Rectal smooth muscle tissue (tissue), 1 donor: ENCODE measurements at regions not wholly inside any gene's neighbourhood (a gene's known extent, or its start where the extent isn't known, plus 50 kb on each side); places are given as distances from the start of the nearest gene placed in this dataset.

Experiments used
- H3K27ac ChIP-seq: one replicate; pipeline ENCODE4 v1.7.0; 2013; ENCODE audit warnings: low read depth, low read length, inconsistent platforms
- H3K27me3 ChIP-seq: one replicate; pipeline ENCODE4 v1.7.0; 2013; ENCODE audit warnings: low read length; ENCODE audit not compliant: control insufficient read depth, insufficient read depth
- H3K36me3 ChIP-seq: one replicate; pipeline ENCODE4 v1.7.0; 2013; ENCODE audit warnings: low read length; ENCODE audit not compliant: control insufficient read depth, insufficient read depth
- H3K4me1 ChIP-seq: one replicate; pipeline ENCODE4 v1.7.0; 2013; ENCODE audit warnings: low read length; ENCODE audit not compliant: control insufficient read depth, insufficient read depth
- H3K4me3 ChIP-seq: one replicate; pipeline ENCODE4 v1.7.0; 2013; ENCODE audit warnings: low read length
- H3K9ac ChIP-seq: one replicate; pipeline ENCODE4 v1.7.0; 2013; ENCODE audit warnings: low read length

- Histone ChIP-seq H3K4me3 (no peak overlapping the region), H3K9ac (no peak overlapping the region), H3K4me1 (no peaks in the 10 kb centered on the region), H3K27ac (no peak overlapping the region), H3K36me3 (no peaks in the 10 kb centered on the region), H3K27me3 (no peaks in the 10 kb centered on the region)
These were observed 638.2 kb upstream of the SPRY2 start for GRCh38 chr13:80979035-80979641.

GRCh38 chr13:80977168-80977567, 636.2 kb upstream of the SPRY2 start:
- H3K27ac ChIP-seq, result no peak overlapping the region
- no peak overlapping the region for H3K9ac ChIP-seq
- no peak overlapping the region for H3K4me3 ChIP-seq
- no peaks in the 10 kb centered on the region for H3K4me1 ChIP-seq
- H3K27me3 ChIP-seq, result no peaks in the 10 kb centered on the region
- H3K36me3 ChIP-seq, result no peaks in the 10 kb centered on the region

GRCh38 chr13:80975903-80976302, 635.0 kb upstream of the SPRY2 start:
- Histone ChIP-seq H3K27ac (no peak overlapping the region), H3K4me3 (no peak overlapping the region), H3K9ac (no peak overlapping the region), H3K27me3 (no peaks in the 10 kb centered on the region), H3K4me1 (no peaks in the 10 kb centered on the region), H3K36me3 (no peaks in the 10 kb centered on the region)

- H3K36me3 ChIP-seq, result no peaks in the 10 kb centered on the region
- no peak overlapping the region for H3K27ac ChIP-seq
- H3K4me1 ChIP-seq, result no peaks in the 10 kb centered on the region
- no peak overlapping the region for H3K9ac ChIP-seq
- no peak overlapping the region for H3K4me3 ChIP-seq
- H3K27me3 ChIP-seq, result no peaks in the 10 kb centered on the region
These were observed 632.8 kb upstream of the SPRY2 start for GRCh38 chr13:80973721-80974120.

- no peak overlapping the region for H3K9ac ChIP-seq
- no peaks in the 10 kb centered on the region for H3K4me1 ChIP-seq
- no peaks in the 10 kb centered on the region for H3K36me3 ChIP-seq
- H3K27ac ChIP-seq, result no peak overlapping the region
- no peaks in the 10 kb centered on the region for H3K27me3 ChIP-seq
- H3K4me3 ChIP-seq, result no peak overlapping the region
These were observed 632.0 kb upstream of the SPRY2 start for GRCh38 chr13:80972857-80973478.

- no peak overlapping the region for H3K27ac ChIP-seq
- H3K27me3 ChIP-seq, result no peaks in the 10 kb centered on the region
- no peak overlapping the region for H3K9ac ChIP-seq
- no peaks in the 10 kb centered on the region for H3K4me1 ChIP-seq
- no peaks in the 10 kb centered on the region for H3K36me3 ChIP-seq
- no peak overlapping the region for H3K4me3 ChIP-seq
These were observed 624.2 kb upstream of the SPRY2 start for GRCh38 chr13:80965097-80965496.

GRCh38 chr13:80962855-80963254, 621.9 kb upstream of the SPRY2 start:
- no peaks in the 10 kb centered on the region for H3K4me1 ChIP-seq
- no peak overlapping the region for H3K27ac ChIP-seq
- no peaks in the 10 kb centered on the region for H3K36me3 ChIP-seq
- no peak overlapping the region for H3K9ac ChIP-seq
- H3K27me3 ChIP-seq, result no peaks in the 10 kb centered on the region
- no peak overlapping the region for H3K4me3 ChIP-seq

- no peak overlapping the region for H3K9ac ChIP-seq
- no peak overlapping the region for H3K27ac ChIP-seq
- H3K4me3 ChIP-seq, result no peak overlapping the region
- H3K4me1 ChIP-seq, result no peaks in the 10 kb centered on the region
- H3K36me3 ChIP-seq, result no peaks in the 10 kb centered on the region
- H3K27me3 ChIP-seq, result no peaks in the 10 kb centered on the region
These were observed 621.2 kb upstream of the SPRY2 start for GRCh38 chr13:80962173-80962572.

- Histone ChIP-seq H3K27me3 (no peaks in the 10 kb centered on the region), H3K36me3 (no peaks in the 10 kb centered on the region), H3K4me1 (no peaks in the 10 kb centered on the region), H3K4me3 (no peak overlapping the region), H3K27ac (no peak overlapping the region), H3K9ac (no peak overlapping the region)
These were observed 616.2 kb upstream of the SPRY2 start for GRCh38 chr13:80957019-80957655.

GRCh38 chr13:80955501-80955900, 614.6 kb upstream of the SPRY2 start:
- no peaks in the 10 kb centered on the region for H3K36me3 ChIP-seq
- no peak overlapping the region for H3K4me3 ChIP-seq
- no peak overlapping the region for H3K9ac ChIP-seq
- no peaks in the 10 kb centered on the region for H3K27me3 ChIP-seq
- no peaks in the 10 kb centered on the region for H3K4me1 ChIP-seq
- no peak overlapping the region for H3K27ac ChIP-seq

GRCh38 chr13:80952158-80952557, 611.2 kb upstream of the SPRY2 start:
- no peaks in the 10 kb centered on the region for H3K4me1 ChIP-seq
- H3K4me3 ChIP-seq, result no peak overlapping the region
- H3K27me3 ChIP-seq, result no peaks in the 10 kb centered on the region
- no peak overlapping the region for H3K9ac ChIP-seq
- H3K36me3 ChIP-seq, result no peaks in the 10 kb centered on the region
- no peak overlapping the region for H3K27ac ChIP-seq

- Histone ChIP-seq H3K27me3 (no peaks in the 10 kb centered on the region), H3K4me1 (no peaks in the 10 kb centered on the region), H3K9ac (no peak overlapping the region), H3K27ac (no peak overlapping the region), H3K4me3 (no peak overlapping the region), H3K36me3 (no peaks in the 10 kb centered on the region)
These were observed 605.3 kb upstream of the SPRY2 start for GRCh38 chr13:80946008-80946802.
